ENCODE measurements at regions not wholly inside any gene's neighbourhood (a gene's known extent, or its start where the extent isn't known, plus 50 kb on each side); places are given as distances from the start of the nearest gene placed in this dataset.
A peak's percentile ranks its signal among the peaks of the same experiment; 100 is the strongest.

GRCh38 chr1:222979561-222979960 is 163.5 kb downstream of the TLR5 start:
- WGBS, 2 donors: 93 to 94% methylated on average over 5 of the region's 5 CpGs
- Histone ChIP-seq H3K9me3 (ENCODE audit: control insufficient read depth in 2 of 2, insufficient read depth in 1 of 2, low read depth in 1 of 2, low read length in 1 of 2) (no peaks in the 10 kb centered on the region), H3K27ac (ENCODE audit: low read depth in 2 of 2, low read length in 1 of 2) (no peak overlapping the region), H3K4me1 (ENCODE audit: control insufficient read depth in 2 of 2, insufficient read depth in 2 of 2, low read length in 1 of 2) (no peaks in the 10 kb centered on the region), H3K4me3 (ENCODE audit: low read depth in 1 of 2, low read length in 2 of 2) (no peak overlapping the region), H3K27me3 (ENCODE audit: control insufficient read depth in 1 of 2, insufficient read depth in 2 of 2, low read length in 2 of 2) (no peaks in the 10 kb centered on the region), H3K36me3 (ENCODE audit: control insufficient read depth in 2 of 2, insufficient read depth in 2 of 2, low read length in 1 of 2) (no peaks in the 10 kb centered on the region)

- no peaks in the 10 kb centered on the region for H3K27me3 ChIP-seq (ENCODE audit: control insufficient read depth in 1 of 2, insufficient read depth in 2 of 2, low read length in 2 of 2)
- H3K4me3 ChIP-seq (ENCODE audit: low read depth in 1 of 2, low read length in 2 of 2): no peak overlapping the region
- no peaks in the 10 kb centered on the region for H3K9me3 ChIP-seq (ENCODE audit: control insufficient read depth in 2 of 2, insufficient read depth in 1 of 2, low read depth in 1 of 2, low read length in 1 of 2)
- no peaks in the 10 kb centered on the region for H3K36me3 ChIP-seq (ENCODE audit: control insufficient read depth in 2 of 2, insufficient read depth in 2 of 2, low read length in 1 of 2)
- H3K27ac ChIP-seq (ENCODE audit: low read depth in 2 of 2, low read length in 1 of 2): no peak overlapping the region
- no peaks in the 10 kb centered on the region for H3K4me1 ChIP-seq (ENCODE audit: control insufficient read depth in 2 of 2, insufficient read depth in 2 of 2, low read length in 1 of 2)
Measured at GRCh38 chr1:222987674-222988076, 155.4 kb downstream of the TLR5 start.

DNA sequence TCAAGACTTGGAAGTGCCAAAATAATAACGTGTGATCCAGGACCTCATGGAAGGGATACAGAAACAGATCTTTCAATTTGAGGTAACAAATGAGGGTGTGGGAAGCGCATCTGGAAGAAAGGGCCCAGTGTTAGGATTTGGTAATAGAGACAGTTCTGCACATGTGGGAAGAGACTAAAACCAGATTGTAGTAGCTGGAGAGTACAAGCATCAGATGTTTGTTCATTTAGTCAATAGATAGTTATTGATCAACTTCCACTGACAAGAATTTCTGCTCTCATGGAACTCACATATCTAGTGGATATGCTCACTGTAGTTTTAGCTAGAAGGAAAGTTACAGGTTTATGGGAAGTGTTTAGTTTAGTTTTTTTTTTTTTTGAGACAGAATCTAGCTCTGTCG is 153.6 kb downstream of the TLR5 start:
- no peak overlapping the region for H3K4me3 ChIP-seq (ENCODE audit: low read depth in 1 of 2, low read length in 2 of 2)
- WGBS, 2 donors: 82 to 84% methylated on average over 3 of the region's 3 CpGs
- H3K27me3 ChIP-seq (ENCODE audit: control insufficient read depth in 1 of 2, insufficient read depth in 2 of 2, low read length in 2 of 2): no peaks in the 10 kb centered on the region
- no peaks in the 10 kb centered on the region for H3K36me3 ChIP-seq (ENCODE audit: control insufficient read depth in 2 of 2, insufficient read depth in 2 of 2, low read length in 1 of 2)
- no peaks in the 10 kb centered on the region for H3K4me1 ChIP-seq (ENCODE audit: control insufficient read depth in 2 of 2, insufficient read depth in 2 of 2, low read length in 1 of 2)
- H3K9me3 ChIP-seq (ENCODE audit: control insufficient read depth in 2 of 2, insufficient read depth in 1 of 2, low read depth in 1 of 2, low read length in 1 of 2): no peaks in the 10 kb centered on the region
- H3K27ac ChIP-seq (ENCODE audit: low read depth in 2 of 2, low read length in 1 of 2): no peak overlapping the region

DNA sequence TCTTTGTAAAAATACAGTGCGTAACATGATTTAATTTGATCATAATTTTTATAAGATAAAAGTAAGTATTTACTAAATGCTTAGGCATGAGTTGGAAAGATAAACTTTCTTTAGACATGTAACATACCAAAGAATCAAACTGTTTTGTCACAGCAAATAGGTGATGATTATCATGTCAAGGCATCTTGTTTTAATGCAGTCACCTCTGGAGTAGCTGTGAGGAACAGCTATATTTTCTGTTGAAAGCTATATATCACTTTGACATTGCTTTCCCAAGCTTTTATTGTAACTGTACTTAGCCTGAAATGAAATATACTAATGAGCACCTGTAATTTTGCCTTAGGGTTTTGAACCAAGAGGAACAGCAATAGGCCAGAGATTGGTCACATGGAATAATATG is 151.9 kb downstream of the TLR5 start:
- H3K27me3 ChIP-seq (ENCODE audit: control insufficient read depth in 1 of 2, insufficient read depth in 2 of 2, low read length in 2 of 2): no peaks in the 10 kb centered on the region
- 93 to 100% methylated on average over 1 of the region's 1 CpG for WGBS, 2 donors
- H3K27ac ChIP-seq (ENCODE audit: low read depth in 2 of 2, low read length in 1 of 2): no peak overlapping the region

DNA sequence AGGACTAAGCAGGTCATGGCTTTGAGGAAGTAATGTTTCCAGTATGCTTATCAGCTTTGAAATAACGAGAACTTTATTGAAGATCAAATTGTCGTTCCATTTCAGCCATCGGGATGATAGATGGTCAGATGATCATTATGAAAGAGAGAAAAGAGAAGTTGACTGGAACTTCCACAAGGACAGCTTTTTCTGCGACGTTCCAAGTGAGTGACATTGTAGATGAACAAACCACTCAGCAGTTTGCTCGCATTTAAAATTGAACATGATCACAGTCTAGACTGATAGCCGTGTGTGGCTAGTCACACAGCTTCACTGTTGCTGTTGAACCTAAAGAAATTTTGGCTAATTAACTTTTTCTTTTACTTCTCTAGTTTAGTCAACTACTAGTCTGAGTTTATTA is 151.1 kb downstream of the TLR5 start:
- Histone ChIP-seq H3K9me3 (ENCODE audit: control insufficient read depth in 2 of 2, insufficient read depth in 1 of 2, low read depth in 1 of 2, low read length in 1 of 2) (no peaks in the 10 kb centered on the region), H3K4me1 (ENCODE audit: control insufficient read depth in 2 of 2, insufficient read depth in 2 of 2, low read length in 1 of 2) (peaks cover 0 to 3% of the 10 kb centered on the region in 2 donors), H3K27ac (ENCODE audit: low read depth in 2 of 2, low read length in 1 of 2) (no peak overlapping the region), H3K36me3 (ENCODE audit: control insufficient read depth in 2 of 2, insufficient read depth in 2 of 2, low read length in 1 of 2) (no peaks in the 10 kb centered on the region), H3K27me3 (ENCODE audit: control insufficient read depth in 1 of 2, insufficient read depth in 2 of 2, low read length in 2 of 2) (no peaks in the 10 kb centered on the region), H3K4me3 (ENCODE audit: low read depth in 1 of 2, low read length in 2 of 2) (no peak overlapping the region)
- WGBS, 2 donors: 90 to 91% methylated on average over 7 of the region's 7 CpGs

More for the DNA sequence above, 151.9 kb downstream of the TLR5 start:
- Histone ChIP-seq H3K4me3 (ENCODE audit: low read depth in 1 of 2, low read length in 2 of 2) (no peak overlapping the region), H3K4me1 (ENCODE audit: control insufficient read depth in 2 of 2, insufficient read depth in 2 of 2, low read length in 1 of 2) (peaks cover 0 to 3% of the 10 kb centered on the region in 2 donors), H3K9me3 (ENCODE audit: control insufficient read depth in 2 of 2, insufficient read depth in 1 of 2, low read depth in 1 of 2, low read length in 1 of 2) (no peaks in the 10 kb centered on the region), H3K36me3 (ENCODE audit: control insufficient read depth in 2 of 2, insufficient read depth in 2 of 2, low read length in 1 of 2) (no peaks in the 10 kb centered on the region)

DNA sequence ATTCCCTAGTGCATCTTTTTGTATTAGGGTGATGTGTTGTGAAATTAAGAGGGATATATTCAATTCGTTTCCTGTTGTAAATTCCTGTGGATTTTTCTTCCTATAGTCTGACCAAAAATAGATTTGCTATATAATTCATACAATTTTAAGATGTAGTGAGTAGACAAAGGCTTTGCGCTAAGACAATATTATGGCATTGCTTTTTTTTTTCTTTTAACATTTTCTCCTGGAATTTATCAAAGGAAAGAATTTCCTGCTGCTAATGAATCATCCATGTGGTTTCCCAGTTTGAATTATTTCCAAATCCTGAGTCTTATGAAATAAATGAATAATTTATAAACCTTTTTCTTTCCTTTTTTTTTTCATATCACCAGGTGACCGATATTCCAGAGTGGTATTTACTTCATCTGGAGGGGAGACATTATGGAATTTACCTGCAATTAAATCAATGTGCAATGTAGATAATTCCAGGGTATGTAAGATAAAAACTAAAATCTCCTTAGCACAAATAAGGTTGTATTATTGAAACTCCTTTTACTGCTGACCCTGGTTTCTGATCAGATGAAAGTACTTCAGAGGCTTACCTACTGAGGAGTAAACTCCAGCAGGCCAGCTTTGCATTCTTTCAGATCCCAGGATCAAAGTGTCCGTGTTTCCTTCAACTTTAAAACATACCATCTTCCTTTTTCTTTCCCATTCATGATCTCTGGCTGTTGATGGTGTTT is 148.4 kb downstream of the TLR5 start:
- Histone ChIP-seq H3K9me3 (ENCODE audit: control insufficient read depth in 2 of 2, insufficient read depth in 1 of 2, low read depth in 1 of 2, low read length in 1 of 2) (no peaks in the 10 kb centered on the region), H3K36me3 (ENCODE audit: control insufficient read depth in 2 of 2, insufficient read depth in 2 of 2, low read length in 1 of 2) (no peaks in the 10 kb centered on the region), H3K4me1 (ENCODE audit: control insufficient read depth in 2 of 2, insufficient read depth in 2 of 2, low read length in 1 of 2) (peaks cover 0 to 3% of the 10 kb centered on the region in 2 donors), H3K27ac (ENCODE audit: low read depth in 2 of 2, low read length in 1 of 2) (no peak overlapping the region), H3K4me3 (ENCODE audit: low read depth in 1 of 2, low read length in 2 of 2) (no peak overlapping the region), H3K27me3 (ENCODE audit: control insufficient read depth in 1 of 2, insufficient read depth in 2 of 2, low read length in 2 of 2) (no peaks in the 10 kb centered on the region)
- WGBS, 2 donors: 54 to 65% methylated on average over 4 of the region's 4 CpGs

DNA sequence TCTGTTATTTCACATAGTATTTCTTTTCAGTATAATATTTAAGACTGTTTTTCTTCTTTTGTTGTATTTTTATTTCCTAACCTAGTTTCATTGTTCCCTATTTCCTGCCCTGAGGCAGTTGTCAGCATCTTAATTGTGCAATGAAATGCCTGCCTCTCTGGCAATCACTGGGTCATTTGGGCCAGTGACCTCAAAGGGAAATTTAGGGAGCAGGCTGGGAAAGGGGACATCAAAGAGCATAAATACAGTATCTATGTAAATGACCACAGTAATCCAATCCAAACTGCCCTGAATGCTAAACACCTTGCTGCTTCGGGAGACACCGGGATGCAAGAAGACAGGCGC is 147.8 kb downstream of the TLR5 start:
- H3K36me3 ChIP-seq (ENCODE audit: control insufficient read depth in 2 of 2, insufficient read depth in 2 of 2, low read length in 1 of 2): no peaks in the 10 kb centered on the region
- no peak overlapping the region for H3K4me3 ChIP-seq (ENCODE audit: low read depth in 1 of 2, low read length in 2 of 2)
- no peak overlapping the region for H3K27ac ChIP-seq (ENCODE audit: low read depth in 2 of 2, low read length in 1 of 2)
- WGBS, 2 donors: 89 to 91% methylated on average over 3 of the region's 3 CpGs
- no peaks in the 10 kb centered on the region for H3K27me3 ChIP-seq (ENCODE audit: control insufficient read depth in 1 of 2, insufficient read depth in 2 of 2, low read length in 2 of 2)
- H3K4me1 ChIP-seq (ENCODE audit: control insufficient read depth in 2 of 2, insufficient read depth in 2 of 2, low read length in 1 of 2): peaks cover 0 to 3% of the 10 kb centered on the region in 2 donors
- no peaks in the 10 kb centered on the region for H3K9me3 ChIP-seq (ENCODE audit: control insufficient read depth in 2 of 2, insufficient read depth in 1 of 2, low read depth in 1 of 2, low read length in 1 of 2)

DNA sequence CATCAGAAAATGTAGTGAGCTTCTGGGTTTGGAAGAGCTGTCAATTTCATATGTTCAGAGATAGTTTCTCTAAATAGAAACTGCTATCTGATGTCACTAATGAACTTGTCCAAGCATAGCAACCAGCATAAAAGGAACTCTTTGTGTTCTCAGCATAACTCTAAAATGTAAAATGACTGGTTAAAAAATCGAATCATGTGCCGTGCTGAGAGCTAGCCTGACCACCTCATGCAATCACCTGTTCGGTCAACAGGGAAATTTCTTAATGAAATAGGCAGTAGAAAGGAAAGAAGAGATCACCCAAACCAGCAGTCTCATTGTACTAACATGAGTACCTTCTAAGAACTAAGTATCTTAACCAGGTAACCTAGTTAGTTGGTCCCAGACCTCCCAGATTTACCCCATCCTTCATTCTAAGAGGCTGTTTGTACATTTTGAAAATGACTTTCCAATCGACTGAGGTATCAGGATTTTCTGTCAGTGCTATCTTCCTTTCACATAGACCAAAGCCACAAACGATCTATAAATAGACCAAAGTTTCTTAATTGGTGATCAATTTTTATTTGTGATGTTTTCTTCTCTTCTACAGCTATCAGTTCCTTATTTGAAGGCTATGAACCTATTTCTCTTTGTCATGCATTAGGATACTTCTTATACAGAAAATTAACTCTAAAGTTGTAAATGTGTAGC is 147.3 kb downstream of the TLR5 start:
- WGBS, 2 donors: 69 to 81% methylated on average over 5 of the region's 5 CpGs
- H3K27ac ChIP-seq (ENCODE audit: low read depth in 2 of 2, low read length in 1 of 2): no peak overlapping the region
- H3K36me3 ChIP-seq (ENCODE audit: control insufficient read depth in 2 of 2, insufficient read depth in 2 of 2, low read length in 1 of 2): no peaks in the 10 kb centered on the region
- H3K27me3 ChIP-seq (ENCODE audit: control insufficient read depth in 1 of 2, insufficient read depth in 2 of 2, low read length in 2 of 2): no peaks in the 10 kb centered on the region
- peaks cover 0 to 3% of the 10 kb centered on the region in 2 donors for H3K4me1 ChIP-seq (ENCODE audit: control insufficient read depth in 2 of 2, insufficient read depth in 2 of 2, low read length in 1 of 2)
- H3K4me3 ChIP-seq (ENCODE audit: low read depth in 1 of 2, low read length in 2 of 2): no peak overlapping the region
- no peaks in the 10 kb centered on the region for H3K9me3 ChIP-seq (ENCODE audit: control insufficient read depth in 2 of 2, insufficient read depth in 1 of 2, low read depth in 1 of 2, low read length in 1 of 2)

DNA sequence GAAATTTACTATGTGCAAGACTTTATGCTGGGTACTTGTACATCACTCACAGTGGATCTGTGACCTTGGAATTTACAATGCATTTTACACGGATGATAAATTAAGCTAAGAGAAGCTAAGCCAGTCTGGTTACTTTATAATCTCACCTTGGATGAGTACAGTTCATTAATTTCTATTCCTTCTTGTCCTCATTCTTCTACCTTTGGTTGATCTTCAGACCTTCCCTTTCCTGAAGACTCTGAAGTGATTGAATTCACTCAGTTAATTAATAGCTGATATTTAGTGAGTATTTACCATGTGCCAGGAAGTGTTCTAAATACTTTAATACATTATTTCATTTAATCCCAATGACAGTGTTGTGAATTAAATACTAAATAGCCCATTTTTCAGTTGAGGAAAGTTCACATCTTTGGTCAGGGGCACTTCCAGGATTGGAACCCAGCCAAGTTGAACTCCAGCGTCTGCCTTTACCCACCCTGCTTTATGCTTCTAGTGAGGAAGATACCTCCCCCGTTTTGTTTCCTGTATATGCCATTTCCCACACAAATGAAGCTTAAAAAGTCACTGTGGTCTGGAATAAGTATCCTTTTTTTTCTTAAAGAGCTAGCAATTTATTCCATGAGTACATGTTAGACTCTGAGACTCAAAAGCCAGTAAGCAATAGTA is 146.6 kb downstream of the TLR5 start:
- peaks cover 0 to 3% of the 10 kb centered on the region in 2 donors for H3K4me1 ChIP-seq (ENCODE audit: control insufficient read depth in 2 of 2, insufficient read depth in 2 of 2, low read length in 1 of 2)
- WGBS, 2 donors: 53 to 57% methylated on average over 3 of the region's 3 CpGs
- no peaks in the 10 kb centered on the region for H3K36me3 ChIP-seq (ENCODE audit: control insufficient read depth in 2 of 2, insufficient read depth in 2 of 2, low read length in 1 of 2)
- H3K27ac ChIP-seq (ENCODE audit: low read depth in 2 of 2, low read length in 1 of 2): peak overlapping the region in 1 of 2 donors; percentile 40
- no peaks in the 10 kb centered on the region for H3K27me3 ChIP-seq (ENCODE audit: control insufficient read depth in 1 of 2, insufficient read depth in 2 of 2, low read length in 2 of 2)
- no peaks in the 10 kb centered on the region for H3K9me3 ChIP-seq (ENCODE audit: control insufficient read depth in 2 of 2, insufficient read depth in 1 of 2, low read depth in 1 of 2, low read length in 1 of 2)
- no peak overlapping the region for H3K4me3 ChIP-seq (ENCODE audit: low read depth in 1 of 2, low read length in 2 of 2)

All from esophagus (tissue), 2 donors.